ENCODE measurements at regions not wholly inside any gene's neighbourhood (a gene's known extent, or its start where the extent isn't known, plus 50 kb on each side); places are given as distances from the start of the nearest gene placed in this dataset.

GRCh38 chr18:66764230-66764629 is 160.3 kb upstream of the CDH19 start (continued):
- TF ChIP-seq, protein P1, sequence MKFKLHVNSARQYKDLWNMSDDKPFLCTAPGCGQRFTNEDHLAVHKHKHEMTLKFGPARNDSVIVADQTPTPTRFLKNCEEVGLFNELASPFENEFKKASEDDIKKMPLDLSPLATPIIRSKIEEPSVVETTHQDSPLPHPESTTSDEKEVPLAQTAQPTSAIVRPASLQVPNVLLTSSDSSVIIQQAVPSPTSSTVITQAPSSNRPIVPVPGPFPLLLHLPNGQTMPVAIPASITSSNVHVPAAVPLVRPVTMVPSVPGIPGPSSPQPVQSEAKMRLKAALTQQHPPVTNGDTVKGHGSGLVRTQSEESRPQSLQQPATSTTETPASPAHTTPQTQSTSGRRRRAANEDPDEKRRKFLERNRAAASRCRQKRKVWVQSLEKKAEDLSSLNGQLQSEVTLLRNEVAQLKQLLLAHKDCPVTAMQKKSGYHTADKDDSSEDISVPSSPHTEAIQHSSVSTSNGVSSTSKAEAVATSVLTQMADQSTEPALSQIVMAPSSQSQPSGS (IDR thresholded peaks at IDR 0.05; ENCODE audit: low read length): no peak

All from H1 (cell line).